ENCODE measurements at regions not wholly inside any gene's neighbourhood (a gene's known extent, or its start where the extent isn't known, plus 50 kb on each side); places are given as distances from the start of the nearest gene placed in this dataset.

GRCh38 chr16:64531401-64531800, 590.5 kb downstream of the CDH11 start:
- intact Hi-C loops (cut with DNase I; ENCODE audit: low total_unique reads) = no loop called here
- Histone ChIP-seq H3K27ac (no peak overlapping the region), H3K27me3 (no peaks in the 10 kb centered on the region), H3K9me3 (no peaks in the 10 kb centered on the region), H3K4me1 (no peaks in the 10 kb centered on the region), H3K4me3 (no peak overlapping the region), H3K36me3 (ENCODE audit: low read depth, missing control alignments) (no peaks in the 10 kb centered on the region)
- TF ChIP-seq CTCF (IDR thresholded peaks at IDR 0.05) (no peak), POLR2A (IDR thresholded peaks at IDR 0.05) (no peak)
- WGBS, 2 donors = 76 to 80% methylated on average over 3 of the region's 3 CpGs
- DNase-seq = no peak

- Histone ChIP-seq H3K27me3 (no peaks in the 10 kb centered on the region), H3K36me3 (ENCODE audit: low read depth, missing control alignments) (no peaks in the 10 kb centered on the region), H3K9me3 (no peaks in the 10 kb centered on the region), H3K4me1 (no peaks in the 10 kb centered on the region), H3K4me3 (no peak overlapping the region), H3K27ac (no peak overlapping the region)
- no peak for DNase-seq
- TF ChIP-seq POLR2A (IDR thresholded peaks at IDR 0.05) (no peak), CTCF (IDR thresholded peaks at IDR 0.05) (no peak)
- intact Hi-C loops (cut with DNase I; ENCODE audit: low total_unique reads) = no loop called here
These were observed 599.3 kb downstream of the CDH11 start for GRCh38 chr16:64522548-64522947.

- no peaks in the 10 kb centered on the region for H3K9me3 ChIP-seq
- WGBS, 2 donors = 87 to 89% methylated on average over 2 of the region's 2 CpGs
- no peaks in the 10 kb centered on the region for H3K36me3 ChIP-seq (ENCODE audit: low read depth, missing control alignments)
- TF ChIP-seq POLR2A (IDR thresholded peaks at IDR 0.05) = no peak
- TF ChIP-seq CTCF (IDR thresholded peaks at IDR 0.05) = no peak
- intact Hi-C loops (cut with DNase I; ENCODE audit: low total_unique reads) = no loop called here
- H3K27ac ChIP-seq = no peak overlapping the region
- H3K4me3 ChIP-seq = no peak overlapping the region
- no peak for DNase-seq
- no peaks in the 10 kb centered on the region for H3K4me1 ChIP-seq
- no peaks in the 10 kb centered on the region for H3K27me3 ChIP-seq
These were observed 608.0 kb downstream of the CDH11 start for GRCh38 chr16:64513871-64514270.

- no peaks in the 10 kb centered on the region for H3K4me1 ChIP-seq
- no peak overlapping the region for H3K27ac ChIP-seq
- H3K27me3 ChIP-seq = no peaks in the 10 kb centered on the region
- DNase-seq = no peak
- H3K9me3 ChIP-seq = no peaks in the 10 kb centered on the region
- TF ChIP-seq CTCF (IDR thresholded peaks at IDR 0.05) (no peak), POLR2A (IDR thresholded peaks at IDR 0.05) (no peak)
- WGBS, 2 donors = 84 to 94% methylated on average over 2 of the region's 2 CpGs
- intact Hi-C loops (cut with DNase I; ENCODE audit: low total_unique reads) = no loop called here
- H3K36me3 ChIP-seq (ENCODE audit: low read depth, missing control alignments) = no peaks in the 10 kb centered on the region
- no peak overlapping the region for H3K4me3 ChIP-seq
These were observed 614.4 kb downstream of the CDH11 start for GRCh38 chr16:64507240-64508024.

GRCh38 chr16:64499211-64499610, 622.7 kb downstream of the CDH11 start:
- no peak overlapping the region for H3K27ac ChIP-seq
- DNase-seq = no peak
- H3K27me3 ChIP-seq = no peaks in the 10 kb centered on the region
- intact Hi-C loops (cut with DNase I; ENCODE audit: low total_unique reads) = no loop called here
- WGBS, 2 donors = 90 to 96% methylated on average over 1 of the region's 1 CpG
- no peak overlapping the region for H3K4me3 ChIP-seq
- H3K4me1 ChIP-seq = no peaks in the 10 kb centered on the region
- TF ChIP-seq POLR2A (IDR thresholded peaks at IDR 0.05) = no peak
- no peak for TF ChIP-seq CTCF (IDR thresholded peaks at IDR 0.05)
- H3K36me3 ChIP-seq (ENCODE audit: low read depth, missing control alignments) = no peaks in the 10 kb centered on the region
- H3K9me3 ChIP-seq = no peaks in the 10 kb centered on the region

Measured in testis (tissue), 2 donors.